B cell (primary cell): ENCODE measurements at regions not wholly inside any gene's neighbourhood (a gene's known extent, or its start where the extent isn't known, plus 50 kb on each side); places are given as distances from the start of the nearest gene placed in this dataset.
"Not testable (repeated sequence)": the region's sequence is repeated elsewhere in the genome, so short reads cannot be mapped to it uniquely, and the experiment has no call there.

Source experiments
- ATAC-seq: fragments of 200-7000 bp; cut with Tn5 transposase; one replicate; pipeline ENCODE4 v1.10.0; 2021; ENCODE audit warnings: low read depth, mild to moderate bottlenecking, moderate number of reproducible peaks, moderate library complexity
- CTCF ChIA-PET: fragments of 350-600 bp; sonication (Branson Sonifier 250); formaldehyde crosslinking; loops from one replicate; lab custom pipeline; 2021; ENCODE audit warnings: antibody characterized with exemption, inconsistent platforms; lab: Charles Lee
- POLR2A ChIA-PET: fragments of 350-600 bp; sonication (Branson Sonifier 250); formaldehyde crosslinking; loops from one replicate; lab custom pipeline; 2021; ENCODE audit warnings: antibody characterized with exemption; lab: Charles Lee
- DNase-seq: peaks from one replicate; pipeline ENCODE4 v3.0.0; 2013
- H2AFZ ChIP-seq: 2 replicates; pipeline ENCODE4 v1.6.1; 2012; ENCODE audit warnings: mild to moderate bottlenecking, low read depth, low read length; ENCODE audit not compliant: insufficient read depth, poor library complexity, severe bottlenecking
- H3K27ac ChIP-seq, 2 donors: 1 replicate in 1 of 2; 2 replicates in 1 of 2; pipeline ENCODE4 v1.5.1; 2012 to 2013; ENCODE audit warnings: low read length in 2 of 2, mild to moderate bottlenecking in 2 of 2, moderate library complexity in 1 of 2
- H3K27me3 ChIP-seq, 4 experiments: fragments of 200-600 bp in 1 of 4; sonication (generic) in 1 of 4; replicated peaks in 1 of 4; 1 replicate in 2 of 4; 2 replicates in 2 of 4; pipeline versions ENCODE4 v1.6.1 to v1.7.0; 2013 to 2016; ENCODE audit warnings: low read length in 3 of 4, mild to moderate bottlenecking in 2 of 4, mixed read lengths in 1 of 4, moderate library complexity in 1 of 4; ENCODE audit not compliant: insufficient read depth in 4 of 4, control insufficient read depth in 3 of 4; ENCODE audit errors: control extremely low read depth in 1 of 4
- H3K36me3 ChIP-seq, 2 experiments: replicated peaks in 1 of 2; 1 replicate in 1 of 2; 2 replicates in 1 of 2; pipeline versions ENCODE4 v1.6.1 to v1.7.1; 2013; ENCODE audit warnings: low read length in 1 of 2; ENCODE audit not compliant: insufficient read depth in 2 of 2, control insufficient read depth in 1 of 2; ENCODE audit errors: control extremely low read depth in 1 of 2, extremely low read depth in 1 of 2
- H3K4me1 ChIP-seq, 2 donors: fragments of 200-600 bp in 1 of 2; sonication (generic) in 1 of 2; 1 replicate in 1 of 2; 2 replicates in 1 of 2; pipeline versions ENCODE4 v1.5.1 to v1.6.1; 2013 to 2017; ENCODE audit warnings: low read length in 2 of 2; ENCODE audit not compliant: control insufficient read depth in 2 of 2, insufficient read depth in 2 of 2
- H3K4me2 ChIP-seq: replicated peaks from 2 replicates; pipeline ENCODE3; 2012; ENCODE audit warnings: mild to moderate bottlenecking, low read depth, low read length; ENCODE audit not compliant: poor library complexity, severe bottlenecking
- H3K4me3 ChIP-seq, 5 experiments: fragments of 200-600 bp in 1 of 5; sonication (generic) in 1 of 5; 1 replicate in 3 of 5; 2 replicates in 2 of 5; pipeline versions ENCODE4 v1.5.1 to v1.7.0; 2011 to 2016; ENCODE audit warnings: low read length in 4 of 5, mild to moderate bottlenecking in 4 of 5, low read depth in 2 of 5, control low read depth in 1 of 5, moderate library complexity in 1 of 5; ENCODE audit not compliant: insufficient read depth in 1 of 5; ENCODE audit errors: control extremely low read depth in 1 of 5, extremely low read depth in 1 of 5
- H3K79me2 ChIP-seq: fragments of 200-600 bp; sonication (generic); one replicate; pipeline ENCODE4 v1.6.0; 2016; ENCODE audit warnings: low read length; ENCODE audit not compliant: control insufficient read depth, insufficient read depth
- H3K9ac ChIP-seq: fragments of 200-600 bp; sonication (generic); 2 replicates; pipeline ENCODE4 v1.6.1; 2017; ENCODE audit warnings: mild to moderate bottlenecking, low read length, moderate library complexity
- H3K9me3 ChIP-seq, 3 donors: one replicate each; pipeline versions ENCODE4 v1.6.1 to v1.7.1; 2013; ENCODE audit warnings: low read length in 2 of 3; ENCODE audit not compliant: control insufficient read depth in 2 of 3, insufficient read depth in 1 of 3; ENCODE audit errors: control extremely low read depth in 1 of 3
- H4K20me1 ChIP-seq: 2 replicates; pipeline ENCODE4 v1.6.0; 2012; ENCODE audit warnings: mild to moderate bottlenecking, low read length; ENCODE audit not compliant: insufficient read depth, control insufficient read depth, poor library complexity, severe bottlenecking
- H3K27ac Mint-ChIP-seq: one replicate; pipeline ENCODE4 v1.8.0; 2021; ENCODE audit warnings: mixed read lengths
- H3K27me3 Mint-ChIP-seq: one replicate; pipeline ENCODE4 v1.8.0; 2021; ENCODE audit warnings: mixed read lengths
- H3K4me1 Mint-ChIP-seq: one replicate; pipeline ENCODE4 v1.8.0; 2021; ENCODE audit warnings: mixed read lengths
- H3K4me3 Mint-ChIP-seq: one replicate; pipeline ENCODE4 v1.8.0; 2021; ENCODE audit warnings: mixed read lengths
- H3K9me3 Mint-ChIP-seq: one replicate; pipeline ENCODE4 v1.8.0; 2022; ENCODE audit warnings: mixed read lengths; ENCODE audit not compliant: insufficient read depth
- CTCF ChIP-seq: fragments of 200-600 bp; IDR thresholded peaks from one replicate; pipeline ENCODE4 v1.8.0; 2022; ENCODE audit warnings: antibody characterized with exemption, mild to moderate bottlenecking
- EZH2 ChIP-seq: IDR thresholded peaks from 2 replicates; pipeline ENCODE4 v1.6.1; 2012; ENCODE audit warnings: borderline replicate concordance, low read depth, mild to moderate bottlenecking, moderate library complexity, low read length; ENCODE audit not compliant: insufficient read depth, poor library complexity, severe bottlenecking
- WGBS: methylation state at CpG from one replicate; pipeline ENCODE4 v1.1.5; 2013; ENCODE audit warnings: missing lambda C conversion rate; ENCODE audit not compliant: insufficient coverage; 5-methylcytosine and 5-hydroxymethylcytosine counted together
- intact Hi-C: fragments of 100-400 bp; cut with micrococcal nuclease; formaldehyde crosslinking; loops from one replicate; pipeline ENCODE4 v1.10.0; 2022

GRCh38 chr11:89583580-89583979 is 92.4 kb upstream of the NOX4 start:
- H3K27ac Mint-ChIP-seq: no peak overlapping the region
- H3K4me3 Mint-ChIP-seq: no peak overlapping the region
- no peaks in the 10 kb centered on the region for H3K9me3 Mint-ChIP-seq
- Histone ChIP-seq H3K27ac (no peak overlapping the region), H3K36me3 (no peaks in the 10 kb centered on the region), H3K4me3 (no peak overlapping the region), H3K4me1 (no peaks in the 10 kb centered on the region), H3K79me2 (no peaks in the 10 kb centered on the region), H4K20me1 (no peaks in the 10 kb centered on the region), H3K27me3 (no peaks in the 10 kb centered on the region), H3K4me2 (no peak overlapping the region), H3K9ac (no peak overlapping the region), H3K9me3 (no peaks in the 10 kb centered on the region), H2AFZ (no peak overlapping the region)
- intact Hi-C loops: no loop called here
- H3K4me1 Mint-ChIP-seq: no peaks in the 10 kb centered on the region
- TF ChIP-seq CTCF: no peak
- TF ChIP-seq EZH2: no peak
- no peaks in the 10 kb centered on the region for H3K27me3 Mint-ChIP-seq
- ATAC-seq (no peak), DNase-seq (no peak)
- ChIA-PET CTCF (no interaction called here), POLR2A (no interaction called here)
- no CpG with 5 or more reads among the region's 2 CpGs for WGBS

GRCh38 chr11:89585046-89585445 is 93.9 kb upstream of the NOX4 start:
- ATAC-seq, H2AFZ ChIP-seq, H3K79me2 ChIP-seq, intact Hi-C loops, H3K4me3 ChIP-seq, H3K9me3 Mint-ChIP-seq, H3K36me3 ChIP-seq, H3K27ac ChIP-seq, H3K4me1 Mint-ChIP-seq, H3K27me3 ChIP-seq, H3K4me3 Mint-ChIP-seq, H3K4me2 ChIP-seq, H3K27me3 Mint-ChIP-seq, DNase-seq, CTCF ChIA-PET, H3K4me1 ChIP-seq, H3K9ac ChIP-seq, H3K27ac Mint-ChIP-seq, H3K9me3 ChIP-seq, POLR2A ChIA-PET, H4K20me1 ChIP-seq: not testable (repeated sequence)
- 87% methylated on average over 3 of the region's 3 CpGs for WGBS

GRCh38 chr11:89585471-89585870 is 94.3 kb upstream of the NOX4 start:
- H3K9me3 Mint-ChIP-seq, H3K4me2 ChIP-seq: not testable (repeated sequence)

More at GRCh38 chr11:89585471-89585870, 94.3 kb upstream of the NOX4 start:
- CTCF ChIA-PET, H3K9ac ChIP-seq, H3K27ac Mint-ChIP-seq, intact Hi-C loops, H3K4me1 Mint-ChIP-seq, DNase-seq, H4K20me1 ChIP-seq, H3K27ac ChIP-seq, H2AFZ ChIP-seq, H3K9me3 ChIP-seq, H3K27me3 ChIP-seq, H3K4me3 ChIP-seq, H3K36me3 ChIP-seq, ATAC-seq, H3K4me3 Mint-ChIP-seq, H3K4me1 ChIP-seq, POLR2A ChIA-PET, H3K79me2 ChIP-seq, H3K27me3 Mint-ChIP-seq: not testable (repeated sequence)
- 91% methylated on average over 2 of the region's 2 CpGs for WGBS
